Panc1 (cell line): ENCODE measurements at regions not wholly inside any gene's neighbourhood (a gene's known extent, or its start where the extent isn't known, plus 50 kb on each side); places are given as distances from the start of the nearest gene placed in this dataset.

Experiments
- ATAC-seq: fragments of 200-7000 bp; cut with Tn5 transposase; 2 replicates; pipeline ENCODE4 v1.9.1; 2020; ENCODE audit warnings: mild to moderate bottlenecking, moderate library complexity
- BruUV-seq: library from RNA; stranded (reverse); fragments of 400-500 nt; replicated peaks from 2 replicates; lab custom pipeline; 2021; lab: Mats Ljungman, UMichigan
- CTCF ChIA-PET: fragments of 300-600 bp; sonication (Branson Sonifier 250); formaldehyde crosslinking; loops from one replicate; lab custom pipeline; 2022; ENCODE audit warnings: antibody characterized with exemption; lab: Charles Lee
- POLR2A ChIA-PET: fragments of 300-600 bp; sonication (Branson Sonifier 250); formaldehyde crosslinking; loops from one replicate; lab custom pipeline; 2022; ENCODE audit warnings: antibody characterized with exemption; lab: Charles Lee
- DNase-seq: peaks from one replicate; pipeline ENCODE4 v3.0.0-alpha.2; 2010; ENCODE audit warnings: low read depth, low spot score
- H3K27ac ChIP-seq: 2 replicates; pipeline ENCODE4 v1.5.1; 2011; ENCODE audit warnings: mild to moderate bottlenecking, low read length, inconsistent platforms
- H3K27me3 ChIP-seq: fragments of 200-500 bp; sonication (Bioruptor generic); 2 replicates; pipeline ENCODE4 v1.6.0; 2014; ENCODE audit warnings: low read length, inconsistent platforms; ENCODE audit not compliant: control insufficient read depth, insufficient read depth
- H3K36me3 ChIP-seq: fragments of 200-500 bp; sonication (Bioruptor generic); 2 replicates; pipeline ENCODE4 v1.5.1; 2014; ENCODE audit warnings: inconsistent platforms, mild to moderate bottlenecking, low read length, moderate library complexity; ENCODE audit not compliant: control insufficient read depth, insufficient read depth
- H3K4me1 ChIP-seq: 2 replicates; pipeline ENCODE4 v1.5.1; 2011; ENCODE audit warnings: inconsistent platforms, mild to moderate bottlenecking, low read length, moderate library complexity; ENCODE audit not compliant: control insufficient read depth, insufficient read depth
- H3K4me3 ChIP-seq, 2 experiments: 2 replicates each; pipeline ENCODE4 v1.5.1; 2011 to 2012; ENCODE audit warnings: low read depth in 2 of 2, low read length in 2 of 2, mild to moderate bottlenecking in 2 of 2, inconsistent platforms in 1 of 2, moderate library complexity in 1 of 2
- H3K9me3 ChIP-seq: fragments of 200-500 bp; sonication (Bioruptor generic); 2 replicates; pipeline ENCODE4 v1.5.1; 2014; ENCODE audit warnings: low read depth, mild to moderate bottlenecking, inconsistent platforms, low read length, moderate library complexity; ENCODE audit not compliant: control insufficient read depth, insufficient read depth
- POLR2AphosphoS5 ChIP-seq: IDR thresholded peaks from 2 replicates; pipeline ENCODE4 v1.6.1; 2012; ENCODE audit warnings: mild to moderate bottlenecking, low read depth, low read length, moderate library complexity
- SIN3A ChIP-seq: IDR thresholded peaks from 2 replicates; pipeline ENCODE4 v1.6.1; 2012; ENCODE audit warnings: low read depth, mild to moderate bottlenecking, low read length, moderate library complexity, borderline replicate concordance; ENCODE audit not compliant: insufficient read depth
- TCF7L2 ChIP-seq: IDR thresholded peaks from 2 replicates; pipeline ENCODE4 v1.6.1; 2011; ENCODE audit warnings: mild to moderate bottlenecking, low read depth, low read length, inconsistent platforms
- in situ Hi-C: cut with HindIII; loops from 2 replicates; pipeline ENCODE4 v1.10.0; 2016; ENCODE audit warnings: low sequenced_read_pairs, low pct_unique_long_range_greater_than_20kb
- intact Hi-C: fragments of 100-400 bp; cut with micrococcal nuclease; formaldehyde crosslinking; loops from one replicate; pipeline ENCODE4 v1.10.0; 2022; ENCODE audit not compliant: unreplicated experiment
- TF ChIP-seq, protein P1 (sequence below), 2 experiments: IDR thresholded peaks; 2 replicates each; pipeline ENCODE4 v1.6.1; 2011 to 2012; ENCODE audit warnings: low read depth in 2 of 2, control low read depth in 1 of 2, low read length in 1 of 2, mild to moderate bottlenecking in 1 of 2, moderate library complexity in 1 of 2; ENCODE audit not compliant: insufficient read depth in 1 of 2
- TF ChIP-seq, protein P2 (sequence below): fragments of 450-650 bp; IDR thresholded peaks from 2 replicates; pipeline ENCODE4 v1.5.1; 2017; ENCODE audit warnings: mild to moderate bottlenecking

DNA sequence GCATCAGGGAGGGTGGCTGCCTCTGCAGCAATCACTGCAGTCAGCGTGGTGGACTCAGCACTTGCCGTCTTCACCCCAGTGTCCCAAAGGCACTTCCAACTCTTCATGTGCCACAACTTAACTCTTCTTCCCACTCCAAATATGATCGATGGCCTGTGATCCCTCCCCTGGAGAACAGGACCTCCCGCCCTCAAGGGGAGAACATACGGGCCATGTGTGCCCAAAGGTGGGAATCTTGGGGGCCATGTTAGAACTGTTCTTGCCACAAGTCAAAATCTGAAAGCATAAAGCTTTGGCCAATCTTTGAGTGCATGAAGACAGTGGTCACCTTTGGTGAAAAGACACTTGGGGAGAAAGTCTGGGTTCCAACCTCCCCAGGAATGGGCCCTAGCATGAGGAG, 368.5 kb upstream of the MGMT start:
- no peak overlapping the region for H3K4me3 ChIP-seq
- in situ Hi-C loops = no loop called here
- no peak for ATAC-seq
- H3K27ac ChIP-seq = no peak overlapping the region
- TF ChIP-seq, protein P1, sequence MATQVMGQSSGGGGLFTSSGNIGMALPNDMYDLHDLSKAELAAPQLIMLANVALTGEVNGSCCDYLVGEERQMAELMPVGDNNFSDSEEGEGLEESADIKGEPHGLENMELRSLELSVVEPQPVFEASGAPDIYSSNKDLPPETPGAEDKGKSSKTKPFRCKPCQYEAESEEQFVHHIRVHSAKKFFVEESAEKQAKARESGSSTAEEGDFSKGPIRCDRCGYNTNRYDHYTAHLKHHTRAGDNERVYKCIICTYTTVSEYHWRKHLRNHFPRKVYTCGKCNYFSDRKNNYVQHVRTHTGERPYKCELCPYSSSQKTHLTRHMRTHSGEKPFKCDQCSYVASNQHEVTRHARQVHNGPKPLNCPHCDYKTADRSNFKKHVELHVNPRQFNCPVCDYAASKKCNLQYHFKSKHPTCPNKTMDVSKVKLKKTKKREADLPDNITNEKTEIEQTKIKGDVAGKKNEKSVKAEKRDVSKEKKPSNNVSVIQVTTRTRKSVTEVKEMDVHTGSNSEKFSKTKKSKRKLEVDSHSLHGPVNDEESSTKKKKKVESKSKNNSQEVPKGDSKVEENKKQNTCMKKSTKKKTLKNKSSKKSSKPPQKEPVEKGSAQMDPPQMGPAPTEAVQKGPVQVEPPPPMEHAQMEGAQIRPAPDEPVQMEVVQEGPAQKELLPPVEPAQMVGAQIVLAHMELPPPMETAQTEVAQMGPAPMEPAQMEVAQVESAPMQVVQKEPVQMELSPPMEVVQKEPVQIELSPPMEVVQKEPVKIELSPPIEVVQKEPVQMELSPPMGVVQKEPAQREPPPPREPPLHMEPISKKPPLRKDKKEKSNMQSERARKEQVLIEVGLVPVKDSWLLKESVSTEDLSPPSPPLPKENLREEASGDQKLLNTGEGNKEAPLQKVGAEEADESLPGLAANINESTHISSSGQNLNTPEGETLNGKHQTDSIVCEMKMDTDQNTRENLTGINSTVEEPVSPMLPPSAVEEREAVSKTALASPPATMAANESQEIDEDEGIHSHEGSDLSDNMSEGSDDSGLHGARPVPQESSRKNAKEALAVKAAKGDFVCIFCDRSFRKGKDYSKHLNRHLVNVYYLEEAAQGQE (IDR thresholded peaks at IDR 0.05; ENCODE audit: insufficient read depth in 1 of 2, low read depth in 2 of 2, low read length in 1 of 2) = no peak
- TF ChIP-seq TCF7L2 (no peak), POLR2AphosphoS5 (no peak)
- POLR2A ChIA-PET = no interaction called here
- no TSS peak for BruUV-seq
- no peak for DNase-seq
- no peaks in the 10 kb centered on the region for H3K9me3 ChIP-seq
- H3K36me3 ChIP-seq = no peaks in the 10 kb centered on the region
- CTCF ChIA-PET = no interaction called here
- H3K27me3 ChIP-seq = no peaks in the 10 kb centered on the region
- H3K4me1 ChIP-seq = no peaks in the 10 kb centered on the region
- intact Hi-C loops = no loop called here

DNA sequence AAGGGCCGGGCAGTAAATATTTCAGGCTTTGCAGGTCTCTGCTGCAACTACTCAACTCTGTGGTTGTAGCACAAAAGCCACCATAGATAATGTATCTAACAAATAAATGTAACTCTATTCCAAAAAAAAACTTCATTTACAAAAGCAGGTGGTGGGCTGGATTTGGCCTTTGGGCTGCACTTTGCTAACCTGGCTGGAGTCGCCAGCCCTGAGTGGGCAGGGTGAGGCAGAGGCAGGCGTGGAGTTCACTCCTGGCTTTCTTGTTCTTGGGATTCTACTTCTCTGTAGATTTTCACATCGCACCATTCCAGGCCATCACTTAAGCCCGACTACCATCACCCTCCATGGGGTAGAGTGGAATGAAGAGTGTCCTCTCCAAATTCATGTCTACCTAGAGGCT, 367.6 kb upstream of the MGMT start:
- no TSS peak for BruUV-seq
- no peak for ATAC-seq
- in situ Hi-C loops (no loop called here), intact Hi-C loops (no loop called here)
- Histone ChIP-seq H3K4me3 (no peak overlapping the region), H3K27me3 (no peaks in the 10 kb centered on the region), H3K36me3 (no peaks in the 10 kb centered on the region), H3K4me1 (no peaks in the 10 kb centered on the region), H3K27ac (no peak overlapping the region), H3K9me3 (no peaks in the 10 kb centered on the region)
- TF ChIP-seq SIN3A = no peak
- TF ChIP-seq TCF7L2 = no peak
- no peak for TF ChIP-seq POLR2AphosphoS5
- TF ChIP-seq, protein P1 (IDR thresholded peaks at IDR 0.05; ENCODE audit: insufficient read depth in 1 of 2, low read depth in 2 of 2, low read length in 1 of 2) = no peak
- TF ChIP-seq, protein P2, sequence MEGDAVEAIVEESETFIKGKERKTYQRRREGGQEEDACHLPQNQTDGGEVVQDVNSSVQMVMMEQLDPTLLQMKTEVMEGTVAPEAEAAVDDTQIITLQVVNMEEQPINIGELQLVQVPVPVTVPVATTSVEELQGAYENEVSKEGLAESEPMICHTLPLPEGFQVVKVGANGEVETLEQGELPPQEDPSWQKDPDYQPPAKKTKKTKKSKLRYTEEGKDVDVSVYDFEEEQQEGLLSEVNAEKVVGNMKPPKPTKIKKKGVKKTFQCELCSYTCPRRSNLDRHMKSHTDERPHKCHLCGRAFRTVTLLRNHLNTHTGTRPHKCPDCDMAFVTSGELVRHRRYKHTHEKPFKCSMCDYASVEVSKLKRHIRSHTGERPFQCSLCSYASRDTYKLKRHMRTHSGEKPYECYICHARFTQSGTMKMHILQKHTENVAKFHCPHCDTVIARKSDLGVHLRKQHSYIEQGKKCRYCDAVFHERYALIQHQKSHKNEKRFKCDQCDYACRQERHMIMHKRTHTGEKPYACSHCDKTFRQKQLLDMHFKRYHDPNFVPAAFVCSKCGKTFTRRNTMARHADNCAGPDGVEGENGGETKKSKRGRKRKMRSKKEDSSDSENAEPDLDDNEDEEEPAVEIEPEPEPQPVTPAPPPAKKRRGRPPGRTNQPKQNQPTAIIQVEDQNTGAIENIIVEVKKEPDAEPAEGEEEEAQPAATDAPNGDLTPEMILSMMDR = no peak
- CTCF ChIA-PET = no interaction called here
- POLR2A ChIA-PET = no interaction called here
- DNase-seq = no peak
